RPMI8226 (cell line): ENCODE measurements at regions not wholly inside any gene's neighbourhood (a gene's known extent, or its start where the extent isn't known, plus 50 kb on each side); places are given as distances from the start of the nearest gene placed in this dataset.
A peak's percentile ranks its signal among the peaks of the same experiment; 100 is the strongest.

Experiments
- DNase-seq: peaks from one replicate; pipeline ENCODE4 v3.0.0-alpha.2; 2015

DNA sequence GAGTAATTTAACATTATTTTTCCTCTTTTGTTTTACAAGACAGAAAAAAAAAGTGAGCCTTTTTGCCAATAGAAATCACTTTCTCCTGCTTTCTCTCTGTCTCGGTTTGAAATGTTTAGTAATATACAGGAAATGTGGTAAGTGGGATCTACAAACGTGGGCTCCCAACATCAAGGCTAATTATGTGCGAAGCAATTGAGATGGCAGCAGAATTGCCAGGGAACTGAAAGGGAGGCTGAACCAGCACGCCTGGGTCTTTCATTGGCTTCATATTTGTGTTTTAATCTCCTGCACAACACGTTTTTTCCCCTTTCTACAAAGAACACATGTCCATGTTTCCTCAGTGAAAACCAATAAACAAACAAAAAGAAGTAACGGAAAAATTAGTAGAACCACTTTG, 743.9 kb upstream of the SOX9 start:
- no peak for DNase-seq

DNA sequence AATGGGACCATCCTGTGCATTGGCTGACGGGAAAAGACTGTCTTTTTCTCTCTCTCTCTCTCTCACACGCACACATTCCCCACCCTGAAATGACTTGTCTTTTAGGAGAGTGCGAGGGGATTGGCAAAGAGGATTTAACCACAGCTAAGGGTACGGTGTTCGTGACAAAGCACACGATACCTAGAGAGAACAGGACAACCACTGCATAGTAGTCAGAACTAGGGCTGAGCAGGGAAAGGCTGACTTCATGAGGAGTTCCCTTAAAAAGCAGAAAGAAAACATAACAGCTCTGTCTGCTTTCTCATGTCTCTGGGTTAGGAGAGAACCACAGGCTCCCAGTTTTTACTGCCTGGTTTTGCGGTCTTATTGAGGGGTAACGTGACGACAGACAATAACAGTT, 742.8 kb upstream of the SOX9 start:
- DNase-seq, result no peak

- no peak for DNase-seq
Measured at GRCh38 chr17:71378741-71379140, 742.1 kb upstream of the SOX9 start.

GRCh38 chr17:71379512-71379911, 741.3 kb upstream of the SOX9 start:
- DNase-seq, result no peak

GRCh38 chr17:71380535-71380934, 740.3 kb upstream of the SOX9 start:
- no peak for DNase-seq

DNA sequence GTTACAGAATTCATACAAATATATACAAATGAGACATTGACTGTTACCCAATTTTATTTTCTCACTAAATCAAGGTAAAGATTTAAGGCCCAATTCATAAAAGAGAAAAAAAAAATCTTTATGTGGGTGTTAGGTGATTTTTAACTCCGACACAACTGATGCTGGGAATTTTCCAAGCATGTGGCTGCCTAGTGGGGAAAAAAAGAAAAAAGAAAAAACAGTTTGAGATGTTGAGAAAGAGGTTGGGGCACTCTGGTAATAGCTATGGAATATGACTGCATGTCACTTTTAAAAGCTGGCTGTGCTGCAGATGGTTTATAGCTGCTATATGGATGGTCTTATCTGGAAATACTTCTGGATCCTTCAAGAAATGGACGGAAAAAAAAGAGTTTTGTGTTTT, 739.9 kb upstream of the SOX9 start:
- no peak for DNase-seq

DNA sequence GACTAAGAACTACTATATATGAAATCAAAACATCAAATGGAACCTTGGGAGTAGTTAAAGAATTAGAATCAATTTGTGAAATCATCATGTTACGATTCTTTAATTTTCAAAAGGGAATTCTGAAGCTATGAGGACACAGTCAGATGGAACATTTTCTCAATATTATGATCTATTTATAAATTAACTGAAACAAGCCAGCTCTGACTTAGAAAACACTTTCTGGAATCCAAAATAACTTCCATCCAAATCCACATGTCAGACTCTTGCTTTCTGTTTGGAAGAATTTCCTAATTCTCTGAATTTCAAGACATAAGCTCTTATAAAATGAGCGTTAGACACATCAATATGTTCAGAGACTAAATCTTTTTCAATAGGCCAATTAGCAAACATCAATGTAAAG, 737.7 kb upstream of the SOX9 start:
- no peak for DNase-seq

- DNase-seq, result no peak
Measured at GRCh38 chr17:71387456-71387855, 733.4 kb upstream of the SOX9 start.

DNA sequence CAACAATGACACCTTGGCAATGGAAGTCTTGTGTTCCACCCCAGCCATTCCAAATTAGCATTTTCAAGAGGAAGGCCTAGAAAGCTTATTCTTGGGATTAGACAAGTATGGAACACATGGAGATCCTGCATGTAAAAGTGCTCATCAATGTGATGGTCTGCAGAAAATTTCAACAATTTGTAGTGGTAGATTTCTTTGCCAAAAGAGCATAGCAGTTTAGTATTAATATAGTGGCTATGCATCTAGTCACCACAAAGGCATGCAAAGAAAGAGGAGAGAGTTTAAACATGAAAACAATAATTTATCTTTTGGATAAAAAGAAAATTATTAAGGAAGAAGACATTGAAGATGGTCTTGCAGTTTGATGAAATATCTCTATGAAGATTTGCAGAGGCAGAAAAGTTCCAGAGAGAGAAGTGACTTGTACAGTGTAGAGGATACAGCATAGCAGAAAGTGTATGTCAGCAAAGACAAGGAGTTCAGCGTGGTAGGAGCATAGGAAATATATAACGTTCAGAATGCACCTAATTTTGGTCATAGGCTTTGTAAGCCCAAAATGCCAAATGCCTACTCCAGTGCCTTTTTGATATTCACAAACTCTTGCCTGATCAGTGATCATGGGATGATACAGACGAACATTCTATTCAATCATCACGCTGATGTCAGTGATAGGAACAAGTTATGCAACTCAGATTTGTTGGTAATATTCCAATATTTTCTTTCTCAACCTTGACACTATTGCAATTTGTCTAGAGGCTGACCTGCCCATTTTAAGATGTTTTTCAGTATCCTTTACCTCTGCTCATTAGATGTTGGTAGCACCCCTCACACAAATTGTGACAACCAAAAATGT, 727.9 kb upstream of the SOX9 start:
- no peak for DNase-seq

DNA sequence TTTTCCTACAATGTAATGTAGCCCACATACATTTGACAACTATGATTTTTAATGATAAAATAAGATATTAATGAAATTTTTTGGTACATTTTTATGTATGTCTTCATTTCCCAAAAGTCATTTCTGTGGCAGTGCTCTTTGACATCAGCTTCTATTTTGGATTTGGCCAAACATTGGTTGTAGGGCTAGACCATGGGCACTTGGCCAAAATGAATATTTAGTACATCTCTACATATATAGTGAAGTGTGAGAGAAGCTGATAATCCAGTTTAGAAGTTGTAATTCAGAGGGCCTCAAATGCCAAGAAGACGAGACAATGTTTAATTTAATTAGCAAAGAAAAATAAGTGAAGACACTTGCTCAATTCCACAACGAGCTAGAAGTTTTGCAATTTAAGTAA, 724.9 kb upstream of the SOX9 start:
- DNase-seq, result no peak

DNA sequence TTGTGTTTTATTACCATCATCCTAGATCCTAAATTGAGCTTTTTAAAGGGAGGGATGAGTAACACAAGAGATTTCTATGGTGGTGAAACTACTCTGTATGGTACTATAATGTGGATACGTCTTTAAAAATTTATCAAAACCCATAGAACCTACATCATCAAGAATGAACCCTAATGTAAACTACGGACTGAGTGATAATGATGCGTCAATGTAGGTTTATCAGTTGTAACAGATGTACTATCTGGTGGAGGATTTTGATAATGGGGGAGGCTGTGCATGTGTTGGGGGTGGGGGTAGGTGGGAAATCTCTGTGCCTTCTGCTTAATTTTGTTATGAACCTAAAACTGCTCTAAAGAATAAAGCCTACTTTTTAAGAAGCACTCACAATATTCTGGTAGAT, 724.1 kb upstream of the SOX9 start:
- no peak for DNase-seq

- no peak for DNase-seq
Measured at GRCh38 chr17:71398025-71398424, 722.8 kb upstream of the SOX9 start.

GRCh38 chr17:71398800-71399219, 722.0 kb upstream of the SOX9 start:
- DNase-seq, result no peak

DNA sequence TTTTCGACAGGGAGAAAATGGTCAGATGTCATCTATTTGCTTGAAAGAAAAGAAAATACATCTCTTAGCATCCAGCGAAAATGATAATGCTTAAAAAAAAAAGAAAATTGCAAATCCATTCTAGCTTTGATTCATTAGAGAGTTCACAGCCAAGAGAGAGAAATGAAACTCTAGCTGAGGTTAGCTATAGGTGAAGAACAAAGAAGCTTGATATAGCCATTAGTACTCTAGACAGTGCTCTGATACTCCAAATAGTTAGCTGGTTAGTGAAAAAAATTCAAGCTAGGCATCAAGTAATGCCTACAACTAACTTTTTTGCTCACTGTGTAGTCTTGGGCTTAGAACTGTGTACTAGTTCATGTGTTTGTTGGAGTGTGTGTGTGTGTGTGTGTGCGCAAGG, 721.6 kb upstream of the SOX9 start:
- no peak for DNase-seq

- no peak for DNase-seq
Measured at GRCh38 chr17:71399649-71400048, 721.2 kb upstream of the SOX9 start.

GRCh38 chr17:71402007-71402406, 718.8 kb upstream of the SOX9 start:
- DNase-seq, result no peak

GRCh38 chr17:71402661-71403141, 718.1 kb upstream of the SOX9 start:
- peak; percentile 50 for DNase-seq

DNA sequence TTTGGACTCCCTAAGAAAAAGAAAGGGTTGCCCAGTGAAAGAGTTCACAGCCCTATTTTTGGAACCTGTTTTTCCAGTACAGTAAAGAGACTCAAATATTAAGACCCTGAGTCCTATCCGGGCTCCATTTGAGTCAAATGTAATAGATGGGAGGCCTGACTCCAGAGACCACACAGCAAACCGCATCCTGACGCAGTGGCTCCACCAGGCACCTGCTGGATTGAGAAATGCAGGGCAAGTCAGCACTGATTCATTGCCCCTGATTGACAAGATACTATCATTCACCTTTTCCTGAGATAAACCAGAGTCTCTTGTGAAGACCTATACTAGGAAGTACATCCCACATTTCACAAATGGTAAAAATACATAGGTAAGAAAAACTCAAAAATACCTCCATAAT, 715.7 kb upstream of the SOX9 start:
- DNase-seq, result no peak

GRCh38 chr17:71407981-71408380, 712.8 kb upstream of the SOX9 start:
- DNase-seq, result no peak

- DNase-seq, result no peak
Measured at GRCh38 chr17:71409137-71409536, 711.7 kb upstream of the SOX9 start.

DNA sequence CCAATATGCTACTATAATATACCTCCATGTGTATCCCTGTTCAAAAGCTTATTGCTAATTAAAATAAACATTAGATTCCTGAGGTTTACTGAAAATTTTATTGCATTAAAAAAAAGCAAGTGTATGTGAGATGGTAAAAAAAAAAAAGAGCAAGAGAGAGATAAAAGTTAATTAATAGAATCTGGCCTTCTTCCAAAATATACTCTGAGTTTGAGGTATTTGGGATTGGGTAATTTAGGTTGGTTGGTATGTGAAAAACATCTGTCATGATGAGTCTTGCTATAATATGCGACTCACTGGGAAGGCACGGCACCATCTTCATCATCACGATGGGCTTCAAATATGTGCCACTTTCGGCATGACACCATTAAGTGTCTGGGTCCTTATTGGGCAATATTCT, 711.1 kb upstream of the SOX9 start:
- DNase-seq, result no peak

DNA sequence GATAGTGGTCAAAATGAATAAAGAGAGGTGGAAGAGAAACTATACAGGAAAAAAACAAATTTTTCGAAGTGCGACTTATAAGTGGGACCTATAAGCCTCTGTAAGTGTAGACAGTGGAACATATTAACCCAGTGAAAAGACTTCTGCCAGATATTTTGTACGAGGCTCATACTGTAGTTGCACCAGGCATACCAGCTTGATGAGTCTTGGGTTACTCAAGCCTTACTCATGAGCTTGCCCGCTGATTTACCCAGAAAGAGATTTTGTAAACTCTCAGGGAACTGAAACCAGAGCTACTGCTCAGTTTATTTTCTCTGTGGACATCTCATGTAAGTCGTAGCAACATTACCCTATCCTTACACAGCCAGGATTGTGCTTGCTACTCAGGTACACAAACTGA, 708.0 kb upstream of the SOX9 start:
- DNase-seq, result peak; percentile 25

GRCh38 chr17:71413935-71414334, 706.9 kb upstream of the SOX9 start:
- no peak for DNase-seq

- no peak for DNase-seq
Measured at GRCh38 chr17:71417142-71417541, 703.7 kb upstream of the SOX9 start.

DNA sequence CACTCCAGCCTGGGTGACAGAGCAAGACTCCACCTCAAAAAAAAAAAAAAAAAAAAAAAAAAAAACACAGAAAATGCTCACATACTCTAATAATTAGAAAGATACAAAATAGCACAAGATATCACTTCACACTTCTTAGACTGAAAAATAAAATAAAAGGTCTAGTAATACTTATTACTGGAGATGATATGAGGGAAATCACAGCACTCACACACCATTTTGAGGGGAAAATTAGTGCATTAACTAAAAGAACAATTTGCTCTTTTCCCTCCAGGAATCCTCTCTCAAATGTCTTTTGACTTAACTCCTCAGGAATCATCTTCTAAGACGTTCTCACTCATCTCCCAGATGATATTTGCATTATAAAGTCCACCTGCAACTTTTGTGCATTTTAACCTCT, 697.9 kb upstream of the SOX9 start:
- DNase-seq, result no peak
